MM.1S (cell line): ENCODE measurements at regions not wholly inside any gene's neighbourhood (a gene's known extent, or its start where the extent isn't known, plus 50 kb on each side); places are given as distances from the start of the nearest gene placed in this dataset.

Experiments
- EZH2 ChIP-seq: fragments of 300-600 bp; sonication (generic); optimal IDR thresholded peaks from 2 replicates; pipeline ENCODE3; 2017; ENCODE audit warnings: low read depth, mild to moderate bottlenecking, antibody characterized with exemption, low read length, mixed read lengths
- EZH2phosphoT487 ChIP-seq: fragments of 300-600 bp; sonication (generic); IDR thresholded peaks from 2 replicates; pipeline ENCODE4 v1.6.1; 2018; ENCODE audit warnings: antibody characterized with exemption, low read length
- TF ChIP-seq, protein P1 (sequence below): fragments of 300-600 bp; sonication (generic); IDR thresholded peaks from 2 replicates; pipeline ENCODE4 v1.5.1; 2016; ENCODE audit warnings: antibody characterized with exemption, low read length, mixed read lengths

DNA sequence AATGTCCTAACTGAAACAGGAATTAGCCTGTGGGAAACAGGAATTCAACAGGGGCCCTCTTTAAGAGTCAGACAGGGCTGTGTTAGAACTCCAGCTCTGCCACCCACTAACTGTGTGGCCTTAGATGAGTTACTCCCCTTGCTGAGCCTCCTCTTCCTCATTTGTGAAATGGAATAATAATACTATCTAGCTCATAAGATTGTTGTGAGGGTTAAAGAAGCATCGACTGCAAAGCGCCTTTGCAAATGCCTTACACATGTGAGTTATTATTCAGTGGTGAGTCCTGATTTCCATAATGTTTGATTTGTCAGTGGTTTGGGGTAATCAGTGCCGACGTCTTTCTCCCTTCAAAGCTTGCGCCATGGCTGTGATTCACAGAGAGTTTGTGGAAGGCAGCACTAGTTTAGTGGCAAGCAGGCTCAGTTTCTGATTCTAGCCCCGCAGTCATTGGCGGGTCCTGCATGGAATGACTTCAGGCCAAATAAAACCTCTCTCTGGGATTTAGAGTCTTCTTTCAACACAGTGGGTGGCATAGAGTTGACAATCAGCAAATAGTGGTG lies 388.5 kb downstream of the PLPP3 start:
- TF ChIP-seq, protein P1, sequence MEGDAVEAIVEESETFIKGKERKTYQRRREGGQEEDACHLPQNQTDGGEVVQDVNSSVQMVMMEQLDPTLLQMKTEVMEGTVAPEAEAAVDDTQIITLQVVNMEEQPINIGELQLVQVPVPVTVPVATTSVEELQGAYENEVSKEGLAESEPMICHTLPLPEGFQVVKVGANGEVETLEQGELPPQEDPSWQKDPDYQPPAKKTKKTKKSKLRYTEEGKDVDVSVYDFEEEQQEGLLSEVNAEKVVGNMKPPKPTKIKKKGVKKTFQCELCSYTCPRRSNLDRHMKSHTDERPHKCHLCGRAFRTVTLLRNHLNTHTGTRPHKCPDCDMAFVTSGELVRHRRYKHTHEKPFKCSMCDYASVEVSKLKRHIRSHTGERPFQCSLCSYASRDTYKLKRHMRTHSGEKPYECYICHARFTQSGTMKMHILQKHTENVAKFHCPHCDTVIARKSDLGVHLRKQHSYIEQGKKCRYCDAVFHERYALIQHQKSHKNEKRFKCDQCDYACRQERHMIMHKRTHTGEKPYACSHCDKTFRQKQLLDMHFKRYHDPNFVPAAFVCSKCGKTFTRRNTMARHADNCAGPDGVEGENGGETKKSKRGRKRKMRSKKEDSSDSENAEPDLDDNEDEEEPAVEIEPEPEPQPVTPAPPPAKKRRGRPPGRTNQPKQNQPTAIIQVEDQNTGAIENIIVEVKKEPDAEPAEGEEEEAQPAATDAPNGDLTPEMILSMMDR, result no peak
- TF ChIP-seq EZH2 (no peak), EZH2phosphoT487 (no peak)
